OCI-LY7 (cell line): ENCODE measurements at regions not wholly inside any gene's neighbourhood (a gene's known extent, or its start where the extent isn't known, plus 50 kb on each side); places are given as distances from the start of the nearest gene placed in this dataset.

ENCODE experiments used
- BruUV-seq: library from RNA; stranded (reverse); fragments of 400-500 nt; replicated peaks from 2 replicates; lab custom pipeline; 2021; lab: Mats Ljungman, UMichigan
- CTCF ChIA-PET: fragments of 300-600 bp; sonication (Branson Sonifier 250); formaldehyde crosslinking; loops from one replicate; lab custom pipeline; 2022; ENCODE audit warnings: antibody characterized with exemption; ENCODE audit not compliant: unreplicated experiment; lab: Charles Lee
- POLR2A ChIA-PET: fragments of 300-600 bp; sonication (Branson Sonifier 250); formaldehyde crosslinking; loops from one replicate; lab custom pipeline; 2022; ENCODE audit warnings: antibody characterized with exemption; lab: Charles Lee
- DNase-seq: peaks from one replicate; pipeline ENCODE4 v3.0.0-alpha.2; 2015; ENCODE audit warnings: low spot score
- H2AFZ ChIP-seq: fragments of 200-600 bp; sonication (generic), shearing (Covaris generic); 2 replicates; pipeline ENCODE4 v1.6.1; 2014; ENCODE audit warnings: mild to moderate bottlenecking, antibody characterized with exemption, low read length, moderate library complexity
- H3K27ac ChIP-seq: fragments of 200-600 bp; sonication (generic); 2 replicates; pipeline ENCODE4 v1.5.1; 2014; ENCODE audit warnings: mixed run types, low read depth, mild to moderate bottlenecking, moderate library complexity, low read length, inconsistent platforms; ENCODE audit not compliant: poor library complexity, severe bottlenecking
- H3K36me3 ChIP-seq: fragments of 200-600 bp; sonication (generic); 2 replicates; pipeline ENCODE4 v1.6.1; 2014; ENCODE audit warnings: mild to moderate bottlenecking, antibody characterized with exemption, low read length, moderate library complexity, mixed read lengths; ENCODE audit not compliant: insufficient read depth
- H3K4me1 ChIP-seq: fragments of 200-600 bp; sonication (generic); 2 replicates; pipeline ENCODE4 v1.5.1; 2014; ENCODE audit warnings: mild to moderate bottlenecking, low read length; ENCODE audit not compliant: insufficient read depth, poor library complexity, severe bottlenecking
- H3K4me2 ChIP-seq: fragments of 200-600 bp; sonication (generic); 2 replicates; pipeline ENCODE4 v1.6.1; 2014; ENCODE audit warnings: mild to moderate bottlenecking, low read length
- H3K4me3 ChIP-seq: fragments of 200-600 bp; sonication (generic); 2 replicates; pipeline ENCODE4 v1.5.1; 2014; ENCODE audit warnings: mild to moderate bottlenecking, low read depth, low read length; ENCODE audit not compliant: poor library complexity, severe bottlenecking
- H3K79me2 ChIP-seq: fragments of 200-600 bp; sonication (generic); 2 replicates; pipeline ENCODE4 v1.6.1; 2016; ENCODE audit warnings: low read depth, mild to moderate bottlenecking, low read length, moderate library complexity, mixed read lengths; ENCODE audit not compliant: insufficient read depth
- H3K9me2 ChIP-seq: fragments of 200-600 bp; sonication (generic); 2 replicates; pipeline ENCODE4 v1.6.1; 2016; ENCODE audit warnings: mild to moderate bottlenecking, low read length, mixed read lengths; ENCODE audit not compliant: insufficient read depth
- H3K9me3 ChIP-seq: fragments of 200-600 bp; sonication (generic); 2 replicates; pipeline ENCODE4 v1.6.1; 2014; ENCODE audit warnings: mild to moderate bottlenecking, mixed run types, low read length, mixed read lengths
- H4K20me1 ChIP-seq: fragments of 200-600 bp; sonication (generic); 2 replicates; pipeline ENCODE4 v1.6.1; 2014; ENCODE audit warnings: mild to moderate bottlenecking, antibody characterized with exemption, low read length, moderate library complexity, mixed read lengths; ENCODE audit not compliant: insufficient read depth
- CTCF ChIP-seq: fragments of 200-600 bp; sonication (generic); conservative IDR thresholded peaks from 2 replicates; pipeline ENCODE4 v1.5.1; 2014; ENCODE audit warnings: mild to moderate bottlenecking, antibody characterized with exemption, low read length, moderate library complexity, mixed read lengths
- EZH2phosphoT487 ChIP-seq: fragments of 200-600 bp; sonication (generic); IDR thresholded peaks from 2 replicates; pipeline ENCODE4 v1.6.1; 2018; ENCODE audit warnings: low read depth, borderline replicate concordance, mild to moderate bottlenecking, mixed run types, antibody characterized with exemption, low read length, moderate library complexity, mixed read lengths
- intact Hi-C: fragments of 100-400 bp; cut with micrococcal nuclease; formaldehyde crosslinking; loops from one replicate; pipeline ENCODE4 v1.10.0; 2022; ENCODE audit not compliant: unreplicated experiment

DNA sequence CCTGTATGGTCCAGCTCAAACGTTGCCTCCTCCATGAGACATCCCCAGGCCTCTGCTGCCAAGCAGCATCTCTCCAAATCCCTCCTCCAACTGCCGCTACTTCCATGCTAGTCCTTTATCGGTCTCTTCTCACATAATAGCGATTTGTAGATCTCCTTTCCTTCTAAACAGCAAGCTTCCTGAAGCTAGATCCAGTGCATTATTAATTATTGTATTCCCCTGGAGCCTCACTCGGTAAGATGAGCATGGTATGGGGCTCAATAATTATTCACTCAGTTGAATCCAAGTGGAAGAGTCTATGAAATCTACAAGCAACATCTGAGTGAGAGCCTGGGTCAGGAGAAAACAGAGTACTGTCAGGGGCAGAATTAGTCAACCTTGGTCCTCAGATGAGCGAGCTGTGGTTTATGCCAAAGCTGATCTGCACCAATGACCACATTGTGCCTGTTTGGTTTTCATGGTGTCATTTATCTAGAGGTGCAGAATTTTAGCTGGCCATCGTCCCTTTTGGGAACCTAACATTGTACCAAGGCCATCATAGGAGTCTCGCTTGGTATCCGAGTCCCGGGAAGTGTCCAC lies 93.8 kb upstream of the UBE2E1 start:
- Histone ChIP-seq H3K9me2 (no peaks in the 10 kb centered on the region), H3K4me3 (no peak overlapping the region), H3K79me2 (no peaks in the 10 kb centered on the region), H3K27ac (no peak overlapping the region), H3K4me2 (peak overlapping the region; percentile 53), H3K9me3 (no peaks in the 10 kb centered on the region), H3K36me3 (no peaks in the 10 kb centered on the region; the same call in 1 of the 2 replicates), H4K20me1 (no peaks in the 10 kb centered on the region), H3K4me1 (peaks cover 56% of the 10 kb centered on the region), H2AFZ (peak overlapping the region; percentile 84; the same call in 1 of the 2 replicates)
- DNase-seq: peak; percentile 29
- CTCF ChIA-PET: no interaction called here
- BruUV-seq: no TSS peak
- POLR2A ChIA-PET: interaction anchor here (0.6 to 1.6 kb wide), 4 partner anchors 10 to 53 kb away, joined by 3 to 8 read pairs (median 3); no protein-coding TSS in a partner anchor
- TF ChIP-seq CTCF: no peak
- no peak for TF ChIP-seq EZH2phosphoT487
- intact Hi-C loops: no loop called here

GRCh38 chr3:23712656-23713559 lies 92.8 kb upstream of the UBE2E1 start:
- H3K4me3 ChIP-seq: no peak overlapping the region
- H3K9me3 ChIP-seq: no peaks in the 10 kb centered on the region
- no peak for DNase-seq
- H3K4me1 ChIP-seq: peaks cover 57% of the 10 kb centered on the region
- no peak overlapping the region for H3K27ac ChIP-seq
- CTCF ChIA-PET: no interaction called here
- peak overlapping the region; percentile 53 for H3K4me2 ChIP-seq
- H3K36me3 ChIP-seq: no peaks in the 10 kb centered on the region; the same call in 1 of the 2 replicates
- POLR2A ChIA-PET: interaction anchor here (1.0 to 1.2 kb wide), 3 partner anchors 10 to 50 kb away, joined by 3 read pairs; no protein-coding TSS in a partner anchor
- no peaks in the 10 kb centered on the region for H3K79me2 ChIP-seq
- no peaks in the 10 kb centered on the region for H4K20me1 ChIP-seq
- H3K9me2 ChIP-seq: no peaks in the 10 kb centered on the region
- H2AFZ ChIP-seq: peak overlapping the region; percentile 84; the same call in 1 of the 2 replicates
- no peak for TF ChIP-seq EZH2phosphoT487
- peak; percentile 52 for TF ChIP-seq CTCF
- no TSS peak for BruUV-seq
- intact Hi-C loops: no loop called here
